ENCODE measurements at regions not wholly inside any gene's neighbourhood (a gene's known extent, or its start where the extent isn't known, plus 50 kb on each side); places are given as distances from the start of the nearest gene placed in this dataset.
A peak's percentile ranks its signal among the peaks of the same experiment; 100 is the strongest.

- H2AFZ ChIP-seq (ENCODE audit: low read depth, low read length) = no peak overlapping the region
- no peak overlapping the region for H3K4me3 ChIP-seq (ENCODE audit: low read length)
- H3K27me3 ChIP-seq (ENCODE audit: insufficient read depth, low read length) = peaks cover 15% of the 10 kb centered on the region
- H3K4me1 ChIP-seq (ENCODE audit: insufficient read depth, low read length) = no peaks in the 10 kb centered on the region
- no peaks in the 10 kb centered on the region for H3K36me3 ChIP-seq (ENCODE audit: insufficient read depth, low read length)
- H3K9me3 ChIP-seq (ENCODE audit: low read length) = no peaks in the 10 kb centered on the region
Measured at GRCh38 chr6:110033101-110033500, 55.0 kb downstream of the GPR6 start.

- Histone ChIP-seq H3K36me3 (ENCODE audit: insufficient read depth, low read length) (no peaks in the 10 kb centered on the region), H3K9me3 (ENCODE audit: low read length) (no peaks in the 10 kb centered on the region), H3K27me3 (ENCODE audit: insufficient read depth, low read length) (peaks cover 15% of the 10 kb centered on the region), H2AFZ (ENCODE audit: low read depth, low read length) (no peak overlapping the region), H3K4me1 (ENCODE audit: insufficient read depth, low read length) (no peaks in the 10 kb centered on the region), H3K4me3 (ENCODE audit: low read length) (no peak overlapping the region)
Measured at GRCh38 chr6:110033749-110034666, 55.9 kb downstream of the GPR6 start.

- peaks cover 15% of the 10 kb centered on the region for H3K27me3 ChIP-seq (ENCODE audit: insufficient read depth, low read length)
- no peaks in the 10 kb centered on the region for H3K9me3 ChIP-seq (ENCODE audit: low read length)
- no peak overlapping the region for H2AFZ ChIP-seq (ENCODE audit: low read depth, low read length)
- no peaks in the 10 kb centered on the region for H3K4me1 ChIP-seq (ENCODE audit: insufficient read depth, low read length)
- H3K36me3 ChIP-seq (ENCODE audit: insufficient read depth, low read length) = no peaks in the 10 kb centered on the region
- no peak overlapping the region for H3K4me3 ChIP-seq (ENCODE audit: low read length)
Measured at GRCh38 chr6:110034667-110035036, 56.5 kb downstream of the GPR6 start.

- Histone ChIP-seq H2AFZ (ENCODE audit: low read depth, low read length) (no peak overlapping the region), H3K9me3 (ENCODE audit: low read length) (no peaks in the 10 kb centered on the region), H3K27me3 (ENCODE audit: insufficient read depth, low read length) (peaks cover 15% of the 10 kb centered on the region), H3K36me3 (ENCODE audit: insufficient read depth, low read length) (no peaks in the 10 kb centered on the region), H3K4me3 (ENCODE audit: low read length) (no peak overlapping the region), H3K4me1 (ENCODE audit: insufficient read depth, low read length) (no peaks in the 10 kb centered on the region)
Measured at GRCh38 chr6:110035321-110035720, 57.2 kb downstream of the GPR6 start.

- Histone ChIP-seq H2AFZ (ENCODE audit: low read depth, low read length) (no peak overlapping the region), H3K27me3 (ENCODE audit: insufficient read depth, low read length) (peaks cover 9% of the 10 kb centered on the region), H3K9me3 (ENCODE audit: low read length) (no peaks in the 10 kb centered on the region), H3K4me3 (ENCODE audit: low read length) (no peak overlapping the region), H3K4me1 (ENCODE audit: insufficient read depth, low read length) (no peaks in the 10 kb centered on the region), H3K36me3 (ENCODE audit: insufficient read depth, low read length) (no peaks in the 10 kb centered on the region)
Measured at GRCh38 chr6:110036408-110037302, 58.5 kb downstream of the GPR6 start.

- H3K9me3 ChIP-seq (ENCODE audit: low read length) = no peaks in the 10 kb centered on the region
- no peaks in the 10 kb centered on the region for H3K4me1 ChIP-seq (ENCODE audit: insufficient read depth, low read length)
- H3K27me3 ChIP-seq (ENCODE audit: insufficient read depth, low read length) = peaks cover 12% of the 10 kb centered on the region
- H3K36me3 ChIP-seq (ENCODE audit: insufficient read depth, low read length) = no peaks in the 10 kb centered on the region
- no peak overlapping the region for H3K4me3 ChIP-seq (ENCODE audit: low read length)
- no peak overlapping the region for H2AFZ ChIP-seq (ENCODE audit: low read depth, low read length)
Measured at GRCh38 chr6:110037726-110038295, 59.7 kb downstream of the GPR6 start.

- H3K4me3 ChIP-seq (ENCODE audit: low read length) = no peak overlapping the region
- no peaks in the 10 kb centered on the region for H3K36me3 ChIP-seq (ENCODE audit: insufficient read depth, low read length)
- H2AFZ ChIP-seq (ENCODE audit: low read depth, low read length) = peak overlapping the region; percentile 12
- peaks cover 6% of the 10 kb centered on the region for H3K27me3 ChIP-seq (ENCODE audit: insufficient read depth, low read length)
- H3K4me1 ChIP-seq (ENCODE audit: insufficient read depth, low read length) = no peaks in the 10 kb centered on the region
- H3K9me3 ChIP-seq (ENCODE audit: low read length) = no peaks in the 10 kb centered on the region
Measured at GRCh38 chr6:110039364-110039980, 61.4 kb downstream of the GPR6 start.

- Histone ChIP-seq H3K4me3 (ENCODE audit: low read length) (no peak overlapping the region), H3K4me1 (ENCODE audit: insufficient read depth, low read length) (no peaks in the 10 kb centered on the region), H3K27me3 (ENCODE audit: insufficient read depth, low read length) (peaks cover 3% of the 10 kb centered on the region), H2AFZ (ENCODE audit: low read depth, low read length) (peak overlapping the region; percentile 12), H3K36me3 (ENCODE audit: insufficient read depth, low read length) (no peaks in the 10 kb centered on the region), H3K9me3 (ENCODE audit: low read length) (no peaks in the 10 kb centered on the region)
Measured at GRCh38 chr6:110039981-110040383, 61.9 kb downstream of the GPR6 start.

- Histone ChIP-seq H3K4me1 (ENCODE audit: insufficient read depth, low read length) (no peaks in the 10 kb centered on the region), H2AFZ (ENCODE audit: low read depth, low read length) (no peak overlapping the region), H3K27me3 (ENCODE audit: insufficient read depth, low read length) (peaks cover 3% of the 10 kb centered on the region), H3K36me3 (ENCODE audit: insufficient read depth, low read length) (no peaks in the 10 kb centered on the region), H3K4me3 (ENCODE audit: low read length) (no peak overlapping the region), H3K9me3 (ENCODE audit: low read length) (peaks cover 1% of the 10 kb centered on the region)
Measured at GRCh38 chr6:110040716-110041115, 62.6 kb downstream of the GPR6 start.

GRCh38 chr6:110041126-110041525 lies 63.0 kb downstream of the GPR6 start:
- Histone ChIP-seq H3K4me1 (ENCODE audit: insufficient read depth, low read length) (no peaks in the 10 kb centered on the region), H3K36me3 (ENCODE audit: insufficient read depth, low read length) (no peaks in the 10 kb centered on the region), H3K27me3 (ENCODE audit: insufficient read depth, low read length) (peaks cover 3% of the 10 kb centered on the region), H2AFZ (ENCODE audit: low read depth, low read length) (no peak overlapping the region), H3K9me3 (ENCODE audit: low read length) (peaks cover 3% of the 10 kb centered on the region), H3K4me3 (ENCODE audit: low read length) (no peak overlapping the region)

- H2AFZ ChIP-seq (ENCODE audit: low read depth, low read length) = no peak overlapping the region
Measured at GRCh38 chr6:110041830-110042229, 63.7 kb downstream of the GPR6 start.

GRCh38 chr6:110042670-110043296 lies 64.7 kb downstream of the GPR6 start:
- Histone ChIP-seq H3K4me1 (ENCODE audit: insufficient read depth, low read length) (no peaks in the 10 kb centered on the region), H3K4me3 (ENCODE audit: low read length) (no peak overlapping the region), H2AFZ (ENCODE audit: low read depth, low read length) (no peak overlapping the region), H3K9me3 (ENCODE audit: low read length) (peaks cover 3% of the 10 kb centered on the region), H3K36me3 (ENCODE audit: insufficient read depth, low read length) (no peaks in the 10 kb centered on the region), H3K27me3 (ENCODE audit: insufficient read depth, low read length) (peaks cover 3% of the 10 kb centered on the region)

More at GRCh38 chr6:110041830-110042229, 63.7 kb downstream of the GPR6 start:
- Histone ChIP-seq H3K27me3 (ENCODE audit: insufficient read depth, low read length) (peaks cover 3% of the 10 kb centered on the region), H3K4me3 (ENCODE audit: low read length) (no peak overlapping the region), H3K36me3 (ENCODE audit: insufficient read depth, low read length) (no peaks in the 10 kb centered on the region), H3K9me3 (ENCODE audit: low read length) (peaks cover 3% of the 10 kb centered on the region), H3K4me1 (ENCODE audit: insufficient read depth, low read length) (no peaks in the 10 kb centered on the region)

All from neuron (in vitro differentiated cells).